ENCODE measurements at regions not wholly inside any gene's neighbourhood (a gene's known extent, or its start where the extent isn't known, plus 50 kb on each side); places are given as distances from the start of the nearest gene placed in this dataset.

- no peak for DNase-seq (ENCODE audit: low read depth)
- H3K4me3 ChIP-seq (ENCODE audit: low read depth, low read length): no peak overlapping the region
- no peak for TF ChIP-seq CTCF (IDR thresholded peaks at IDR 0.05; ENCODE audit: low read depth, low read length, missing control alignments)
Observed at GRCh38 chr13:53131361-53131760, 102.7 kb downstream of the OLFM4 start.

GRCh38 chr13:53135301-53135700 is 106.7 kb downstream of the OLFM4 start:
- no peak for DNase-seq (ENCODE audit: low read depth)
- no peak for TF ChIP-seq CTCF (IDR thresholded peaks at IDR 0.05; ENCODE audit: low read depth, low read length, missing control alignments)

GRCh38 chr13:53136554-53137215 is 108.1 kb downstream of the OLFM4 start:
- no peak for DNase-seq (ENCODE audit: low read depth)
- TF ChIP-seq CTCF (IDR thresholded peaks at IDR 0.05; ENCODE audit: low read depth, low read length, missing control alignments): no peak
- H3K4me3 ChIP-seq (ENCODE audit: low read depth, low read length): no peak overlapping the region

More at GRCh38 chr13:53135301-53135700, 106.7 kb downstream of the OLFM4 start:
- H3K4me3 ChIP-seq (ENCODE audit: low read depth, low read length): no peak overlapping the region

GRCh38 chr13:53137779-53138178 is 109.2 kb downstream of the OLFM4 start:
- DNase-seq (ENCODE audit: low read depth): no peak
- H3K4me3 ChIP-seq (ENCODE audit: low read depth, low read length): no peak overlapping the region
- TF ChIP-seq CTCF (IDR thresholded peaks at IDR 0.05; ENCODE audit: low read depth, low read length, missing control alignments): no peak

GRCh38 chr13:53138376-53139036 is 109.9 kb downstream of the OLFM4 start:
- no peak for DNase-seq (ENCODE audit: low read depth)

GRCh38 chr13:53141336-53141735 is 112.7 kb downstream of the OLFM4 start:
- H3K4me3 ChIP-seq (ENCODE audit: low read depth, low read length): no peak overlapping the region
- no peak for DNase-seq (ENCODE audit: low read depth)
- no peak for TF ChIP-seq CTCF (IDR thresholded peaks at IDR 0.05; ENCODE audit: low read depth, low read length, missing control alignments)

More at GRCh38 chr13:53138376-53139036, 109.9 kb downstream of the OLFM4 start:
- TF ChIP-seq CTCF (IDR thresholded peaks at IDR 0.05; ENCODE audit: low read depth, low read length, missing control alignments): no peak
- H3K4me3 ChIP-seq (ENCODE audit: low read depth, low read length): no peak overlapping the region

GRCh38 chr13:53142306-53142705 is 113.7 kb downstream of the OLFM4 start:
- no peak overlapping the region for H3K4me3 ChIP-seq (ENCODE audit: low read depth, low read length)
- no peak for DNase-seq (ENCODE audit: low read depth)
- TF ChIP-seq CTCF (IDR thresholded peaks at IDR 0.05; ENCODE audit: low read depth, low read length, missing control alignments): no peak

Data from GM12864 (cell line).